GM12891 (cell line): ENCODE measurements at regions not wholly inside any gene's neighbourhood (a gene's known extent, or its start where the extent isn't known, plus 50 kb on each side); places are given as distances from the start of the nearest gene placed in this dataset.

Source experiments
- PAX5 ChIP-seq: IDR thresholded peaks from 2 replicates; pipeline ENCODE4 v1.6.1; 2011; ENCODE audit warnings: low read length, moderate library complexity, mild to moderate bottlenecking; ENCODE audit not compliant: insufficient read depth, severe bottlenecking
- POLR2A ChIP-seq: IDR thresholded peaks from 2 replicates; pipeline ENCODE4 v1.6.1; 2011; ENCODE audit warnings: low read depth, low read length, control low read depth
- POLR2AphosphoS5 ChIP-seq: IDR thresholded peaks from 2 replicates; pipeline ENCODE4 v1.6.1; 2011; ENCODE audit warnings: low read depth, low read length, control low read depth
- POU2F2 ChIP-seq: IDR thresholded peaks from 2 replicates; pipeline ENCODE4 v1.6.1; 2011; ENCODE audit warnings: low read depth, mild to moderate bottlenecking, control low read depth, low read length, moderate library complexity
- SPI1 ChIP-seq: IDR thresholded peaks from 2 replicates; pipeline ENCODE4 v1.6.1; 2011; ENCODE audit warnings: low read depth, low read length, control low read depth
- TAF1 ChIP-seq: IDR thresholded peaks from 2 replicates; pipeline ENCODE4 v1.6.1; 2011; ENCODE audit warnings: low read depth, low read length, control low read depth

DNA sequence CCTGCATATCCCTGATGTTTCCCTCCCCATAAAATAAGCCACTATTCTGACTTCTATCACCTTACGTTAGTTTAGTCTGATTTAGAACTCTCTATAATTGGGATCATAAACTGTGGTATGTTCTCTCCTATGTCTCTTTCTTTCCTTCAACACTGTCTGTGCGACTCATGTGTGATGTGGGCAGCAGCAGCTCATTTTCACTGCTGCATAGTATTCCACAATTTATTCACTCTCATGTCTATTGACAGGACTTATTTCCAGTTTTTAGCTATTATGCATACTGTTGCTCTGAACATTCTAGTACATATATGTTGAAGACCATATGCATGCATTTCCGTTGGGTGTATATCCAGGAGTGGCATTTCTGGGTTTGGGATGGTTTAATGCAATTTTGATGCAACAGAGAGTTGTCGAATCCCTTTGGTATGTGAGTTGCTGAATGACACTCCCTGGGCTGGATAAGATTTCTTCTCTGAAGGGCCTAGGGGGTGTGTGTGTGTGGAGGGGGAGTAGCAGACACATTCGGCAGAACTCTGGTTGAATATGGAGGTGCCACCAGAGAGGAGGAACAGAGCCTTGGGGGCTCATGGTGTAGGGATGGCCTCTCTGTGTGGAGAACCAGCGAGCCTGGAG lies 87.8 kb upstream of the PCBD1 start:
- TF ChIP-seq TAF1 (no peak), SPI1 (no peak), POLR2AphosphoS5 (no peak), POLR2A (no peak), POU2F2 (no peak), PAX5 (no peak)
